ENCODE measurements at regions not wholly inside any gene's neighbourhood (a gene's known extent, or its start where the extent isn't known, plus 50 kb on each side); places are given as distances from the start of the nearest gene placed in this dataset.

GRCh38 chr1:4090976-4091660, 191.0 kb upstream of the C1orf174 start:
- no peak for DNase-seq

GRCh38 chr1:4091996-4092395, 191.9 kb upstream of the C1orf174 start:
- no peak for DNase-seq

GRCh38 chr1:4093856-4094565, 193.9 kb upstream of the C1orf174 start:
- no peak for DNase-seq

GRCh38 chr1:4095433-4095971, 195.4 kb upstream of the C1orf174 start:
- no peak for DNase-seq

- no peak for DNase-seq
Measured at GRCh38 chr1:4101459-4102161, 201.5 kb upstream of the C1orf174 start.

GRCh38 chr1:4105300-4105880, 205.3 kb upstream of the C1orf174 start:
- no peak for DNase-seq

GRCh38 chr1:4106731-4107130, 206.7 kb upstream of the C1orf174 start:
- DNase-seq, result no peak

- no peak for DNase-seq
Measured at GRCh38 chr1:4107291-4107690, 207.2 kb upstream of the C1orf174 start.

- DNase-seq, result no peak
Measured at GRCh38 chr1:4108331-4108730, 208.3 kb upstream of the C1orf174 start.

- DNase-seq, result no peak
Measured at GRCh38 chr1:4108758-4109627, 208.9 kb upstream of the C1orf174 start.

GRCh38 chr1:4109628-4109940, 209.5 kb upstream of the C1orf174 start:
- DNase-seq, result no peak

- DNase-seq, result no peak
Measured at GRCh38 chr1:4110888-4111287, 210.8 kb upstream of the C1orf174 start.

- no peak for DNase-seq
Measured at GRCh38 chr1:4113897-4114296, 213.8 kb upstream of the C1orf174 start.

GRCh38 chr1:4115191-4115900, 215.3 kb upstream of the C1orf174 start:
- no peak for DNase-seq

GRCh38 chr1:4117196-4117595, 217.1 kb upstream of the C1orf174 start:
- DNase-seq, result no peak

GRCh38 chr1:4118746-4119515, 218.9 kb upstream of the C1orf174 start:
- DNase-seq, result no peak

- DNase-seq, result no peak
Measured at GRCh38 chr1:4119516-4120220, 219.6 kb upstream of the C1orf174 start.

- no peak for DNase-seq
Measured at GRCh38 chr1:4120557-4121292, 220.7 kb upstream of the C1orf174 start.

- DNase-seq, result no peak
Measured at GRCh38 chr1:4121293-4121684, 221.2 kb upstream of the C1orf174 start.

Measured in CD4-positive, alpha-beta T cell treated with Interleukin-17A for 1 hour (primary cell).